Right ventricle myocardium inferior (tissue), 1 donor: ENCODE measurements at regions not wholly inside any gene's neighbourhood (a gene's known extent, or its start where the extent isn't known, plus 50 kb on each side); places are given as distances from the start of the nearest gene placed in this dataset.
"Not testable (repeated sequence)": the region's sequence is repeated elsewhere in the genome, so short reads cannot be mapped to it uniquely, and the experiment has no call there.

ENCODE experiments used
- ATAC-seq: fragments of 200-7000 bp; cut with Tn5 transposase; one replicate; pipeline ENCODE4 v1.9.1; 2020; ENCODE audit warnings: mild to moderate bottlenecking, moderate library complexity
- DNase-seq: peaks from one replicate; pipeline ENCODE4 v3.0.0; 2021; ENCODE audit errors: missing footprints
- intact Hi-C: fragments of 100-400 bp; cut with DNase I; formaldehyde crosslinking; loops from one replicate; pipeline ENCODE4 v1.11.0; 2022
- donor health status: DM: no; HTN: yes; CAD: no; lungs with severe emphysema.

GRCh38 chr6:795046-795685 is 102.2 kb upstream of the EXOC2 start:
- intact Hi-C loops, result loop anchor here (5.0 kb wide), 1 partner anchor 602 kb away; no protein-coding TSS in a partner anchor
- no peak for ATAC-seq
- no peak for DNase-seq

GRCh38 chr6:793261-793660 is 100.3 kb upstream of the EXOC2 start:
- ATAC-seq, result no peak
- DNase-seq, result no peak
- intact Hi-C loops, result loop anchor here (5.0 kb wide), 1 partner anchor 201 kb away; no protein-coding TSS in a partner anchor

GRCh38 chr6:792662-793061 is 99.7 kb upstream of the EXOC2 start:
- no peak for DNase-seq
- no peak for ATAC-seq
- intact Hi-C loops, result loop anchor here (5.0 kb wide), 1 partner anchor 200 kb away; no protein-coding TSS in a partner anchor

- intact Hi-C loops, result loop anchor here (10.0 kb wide), 1 partner anchor 163 kb away; no protein-coding TSS in a partner anchor
- ATAC-seq, result no peak
- DNase-seq, result no peak
These were observed 95.1 kb upstream of the EXOC2 start for GRCh38 chr6:788058-788457.

- DNase-seq (no peak), ATAC-seq (no peak)
- intact Hi-C loops, result loop anchor here (10.0 kb wide), 1 partner anchor 162 kb away; no protein-coding TSS in a partner anchor
These were observed 94.2 kb upstream of the EXOC2 start for GRCh38 chr6:786946-787763.

GRCh38 chr6:783966-784735 is 91.2 kb upstream of the EXOC2 start:
- ATAC-seq, result no peak
- intact Hi-C loops, result loop anchor here (10.0 kb wide), 1 partner anchor 159 kb away; no protein-coding TSS in a partner anchor
- DNase-seq, result no peak

GRCh38 chr6:782141-782540 is 89.2 kb upstream of the EXOC2 start:
- intact Hi-C loops, result loop anchor here (10.0 kb wide), 1 partner anchor 157 kb away; no protein-coding TSS in a partner anchor
- no peak for DNase-seq
- ATAC-seq, result no peak

- intact Hi-C loops, result loop anchor here (10.0 kb wide), 1 partner anchor 157 kb away; no protein-coding TSS in a partner anchor
- no peak for DNase-seq
- no peak for ATAC-seq
These were observed 88.5 kb upstream of the EXOC2 start for GRCh38 chr6:781350-781961.

GRCh38 chr6:780706-781105 is 87.8 kb upstream of the EXOC2 start:
- ATAC-seq, result no peak

GRCh38 chr6:776951-777350 is 84.0 kb upstream of the EXOC2 start:
- intact Hi-C loops, result no loop called here
- no peak for DNase-seq
- ATAC-seq, result no peak

More at GRCh38 chr6:780706-781105, 87.8 kb upstream of the EXOC2 start:
- intact Hi-C loops, result loop anchor here (10.0 kb wide), 1 partner anchor 156 kb away; no protein-coding TSS in a partner anchor
- no peak for DNase-seq

GRCh38 chr6:776528-776931 is 83.6 kb upstream of the EXOC2 start:
- intact Hi-C loops, result no loop called here
- no peak for ATAC-seq
- DNase-seq, result no peak

GRCh38 chr6:775863-776262 is 82.9 kb upstream of the EXOC2 start:
- intact Hi-C loops, result no loop called here
- DNase-seq, result no peak
- ATAC-seq, result no peak

- DNase-seq, intact Hi-C loops, ATAC-seq: not testable (repeated sequence)
These were observed 78.7 kb upstream of the EXOC2 start for GRCh38 chr6:771683-772082.

GRCh38 chr6:767755-768512 is 75.0 kb upstream of the EXOC2 start:
- ATAC-seq (no peak), DNase-seq (no peak)
- intact Hi-C loops, result no loop called here

- ATAC-seq (no peak), DNase-seq (no peak)
- intact Hi-C loops, result no loop called here
These were observed 73.7 kb upstream of the EXOC2 start for GRCh38 chr6:766625-767024.

- ATAC-seq, result no peak
- intact Hi-C loops, result no loop called here
- no peak for DNase-seq
These were observed 69.1 kb upstream of the EXOC2 start for GRCh38 chr6:761997-762396.

GRCh38 chr6:760982-761955 is 68.3 kb upstream of the EXOC2 start:
- no peak for DNase-seq
- ATAC-seq, result no peak
- intact Hi-C loops, result no loop called here
